ENCODE measurements at regions not wholly inside any gene's neighbourhood (a gene's known extent, or its start where the extent isn't known, plus 50 kb on each side); places are given as distances from the start of the nearest gene placed in this dataset.

GRCh38 chr20:39890697-39891096 is 798.3 kb downstream of the MAFB start:
- DNase-seq = no peak

- DNase-seq = no peak
Observed at GRCh38 chr20:39888310-39888709, 800.7 kb downstream of the MAFB start.

- DNase-seq = no peak
Observed at GRCh38 chr20:39886650-39887190, 802.3 kb downstream of the MAFB start.

- DNase-seq = no peak
Observed at GRCh38 chr20:39885975-39886649, 802.9 kb downstream of the MAFB start.

- no peak for DNase-seq
Observed at GRCh38 chr20:39882806-39883205, 806.2 kb downstream of the MAFB start.

- DNase-seq = no peak
Observed at GRCh38 chr20:39880890-39881289, 808.1 kb downstream of the MAFB start.

GRCh38 chr20:39879296-39879695 is 809.7 kb downstream of the MAFB start:
- no peak for DNase-seq

GRCh38 chr20:39878809-39879208 is 810.2 kb downstream of the MAFB start:
- DNase-seq = no peak

- DNase-seq = no peak
Observed at GRCh38 chr20:39878320-39878719, 810.7 kb downstream of the MAFB start.

- DNase-seq = no peak
Observed at GRCh38 chr20:39877788-39878187, 811.2 kb downstream of the MAFB start.

- DNase-seq = no peak
Observed at GRCh38 chr20:39876976-39877635, 811.9 kb downstream of the MAFB start.

GRCh38 chr20:39875492-39876110 is 813.4 kb downstream of the MAFB start:
- no peak for DNase-seq

- no peak for DNase-seq
Observed at GRCh38 chr20:39874049-39874893, 814.8 kb downstream of the MAFB start.

GRCh38 chr20:39873286-39873685 is 815.8 kb downstream of the MAFB start:
- no peak for DNase-seq

- DNase-seq = no peak
Observed at GRCh38 chr20:39871013-39871412, 818.0 kb downstream of the MAFB start.

- DNase-seq = no peak
Observed at GRCh38 chr20:39865446-39865845, 823.6 kb downstream of the MAFB start.

GRCh38 chr20:39862470-39862891 is 826.6 kb downstream of the MAFB start:
- no peak for DNase-seq

GRCh38 chr20:39861381-39861780 is 827.7 kb downstream of the MAFB start:
- DNase-seq = no peak

- DNase-seq = no peak
Observed at GRCh38 chr20:39857835-39858234, 831.2 kb downstream of the MAFB start.

GRCh38 chr20:39857187-39857586 is 831.8 kb downstream of the MAFB start:
- no peak for DNase-seq

GRCh38 chr20:39855799-39856198 is 833.2 kb downstream of the MAFB start:
- DNase-seq = no peak

GRCh38 chr20:39855056-39855455 is 834.0 kb downstream of the MAFB start:
- no peak for DNase-seq

- DNase-seq = no peak
Observed at GRCh38 chr20:39853636-39854035, 835.4 kb downstream of the MAFB start.

Measured in activated CD4-positive, CD25-positive, alpha-beta regulatory T cell (primary cell).